Progenitor cell of endocrine pancreas (in vitro differentiated cells): ENCODE measurements at regions not wholly inside any gene's neighbourhood (a gene's known extent, or its start where the extent isn't known, plus 50 kb on each side); places are given as distances from the start of the nearest gene placed in this dataset.

Experiments used
- DNase-seq: peaks from one replicate; pipeline ENCODE4 v3.0.0; 2021; ENCODE audit warnings: low spot score; ENCODE audit not compliant: unreplicated experiment
- H3K27ac Mint-ChIP-seq: 2 replicates; pipeline ENCODE4 v1.8.0; 2021; ENCODE audit warnings: mild to moderate bottlenecking, moderate library complexity, mixed read lengths
- H3K27me3 Mint-ChIP-seq: 2 replicates; pipeline ENCODE4 v1.8.0; 2021; ENCODE audit warnings: mixed read lengths
- H3K36me3 Mint-ChIP-seq: 2 replicates; pipeline ENCODE4 v1.8.0; 2022; ENCODE audit warnings: mixed read lengths; ENCODE audit not compliant: insufficient read depth
- H3K4me1 Mint-ChIP-seq: 2 replicates; pipeline ENCODE4 v1.8.0; 2021; ENCODE audit warnings: low read depth, mixed read lengths
- H3K4me3 Mint-ChIP-seq: 2 replicates; pipeline ENCODE4 v1.8.0; 2021; ENCODE audit warnings: low read depth, mild to moderate bottlenecking, moderate library complexity, mixed read lengths
- H3K9me3 Mint-ChIP-seq: 2 replicates; pipeline ENCODE4 v1.8.0; 2021; ENCODE audit warnings: low read depth, mixed read lengths
- TF ChIP-seq, protein P1 (sequence below): fragments of 200-600 bp; sonication (generic); IDR thresholded peaks from one replicate; pipeline ENCODE4 v1.5.0; 2021; ENCODE audit warnings: antibody characterized with exemption, mild to moderate bottlenecking; ENCODE audit not compliant: unreplicated experiment

DNA sequence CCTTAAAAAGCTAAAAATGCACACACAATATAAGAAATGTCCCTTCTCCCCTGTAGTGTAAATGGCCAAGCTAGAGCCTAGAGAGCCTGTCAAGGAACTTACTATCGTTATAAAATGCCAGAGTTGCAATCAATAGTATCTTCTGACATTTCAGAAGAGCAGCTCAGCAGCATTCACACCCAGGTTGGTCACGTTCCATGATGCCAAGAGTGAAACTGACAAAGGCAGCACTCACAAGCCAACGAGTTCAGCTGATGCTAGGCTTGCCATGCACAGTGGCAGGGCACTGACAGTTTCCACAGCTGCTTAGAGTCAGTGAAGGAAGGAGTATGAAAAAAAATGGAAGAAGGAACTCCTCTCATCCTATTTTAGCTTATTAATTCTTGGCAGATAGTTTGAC is 331.4 kb upstream of the CCDC54 start:
- TF ChIP-seq, protein P1, sequence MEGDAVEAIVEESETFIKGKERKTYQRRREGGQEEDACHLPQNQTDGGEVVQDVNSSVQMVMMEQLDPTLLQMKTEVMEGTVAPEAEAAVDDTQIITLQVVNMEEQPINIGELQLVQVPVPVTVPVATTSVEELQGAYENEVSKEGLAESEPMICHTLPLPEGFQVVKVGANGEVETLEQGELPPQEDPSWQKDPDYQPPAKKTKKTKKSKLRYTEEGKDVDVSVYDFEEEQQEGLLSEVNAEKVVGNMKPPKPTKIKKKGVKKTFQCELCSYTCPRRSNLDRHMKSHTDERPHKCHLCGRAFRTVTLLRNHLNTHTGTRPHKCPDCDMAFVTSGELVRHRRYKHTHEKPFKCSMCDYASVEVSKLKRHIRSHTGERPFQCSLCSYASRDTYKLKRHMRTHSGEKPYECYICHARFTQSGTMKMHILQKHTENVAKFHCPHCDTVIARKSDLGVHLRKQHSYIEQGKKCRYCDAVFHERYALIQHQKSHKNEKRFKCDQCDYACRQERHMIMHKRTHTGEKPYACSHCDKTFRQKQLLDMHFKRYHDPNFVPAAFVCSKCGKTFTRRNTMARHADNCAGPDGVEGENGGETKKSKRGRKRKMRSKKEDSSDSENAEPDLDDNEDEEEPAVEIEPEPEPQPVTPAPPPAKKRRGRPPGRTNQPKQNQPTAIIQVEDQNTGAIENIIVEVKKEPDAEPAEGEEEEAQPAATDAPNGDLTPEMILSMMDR: no peak
- no peak overlapping the region for H3K4me3 Mint-ChIP-seq
- H3K9me3 Mint-ChIP-seq: peaks cover 8% of the 10 kb centered on the region
- H3K4me1 Mint-ChIP-seq: no peaks in the 10 kb centered on the region
- DNase-seq: no peak
- no peak overlapping the region for H3K27ac Mint-ChIP-seq
- H3K36me3 Mint-ChIP-seq: no peaks in the 10 kb centered on the region
- no peaks in the 10 kb centered on the region for H3K27me3 Mint-ChIP-seq

DNA sequence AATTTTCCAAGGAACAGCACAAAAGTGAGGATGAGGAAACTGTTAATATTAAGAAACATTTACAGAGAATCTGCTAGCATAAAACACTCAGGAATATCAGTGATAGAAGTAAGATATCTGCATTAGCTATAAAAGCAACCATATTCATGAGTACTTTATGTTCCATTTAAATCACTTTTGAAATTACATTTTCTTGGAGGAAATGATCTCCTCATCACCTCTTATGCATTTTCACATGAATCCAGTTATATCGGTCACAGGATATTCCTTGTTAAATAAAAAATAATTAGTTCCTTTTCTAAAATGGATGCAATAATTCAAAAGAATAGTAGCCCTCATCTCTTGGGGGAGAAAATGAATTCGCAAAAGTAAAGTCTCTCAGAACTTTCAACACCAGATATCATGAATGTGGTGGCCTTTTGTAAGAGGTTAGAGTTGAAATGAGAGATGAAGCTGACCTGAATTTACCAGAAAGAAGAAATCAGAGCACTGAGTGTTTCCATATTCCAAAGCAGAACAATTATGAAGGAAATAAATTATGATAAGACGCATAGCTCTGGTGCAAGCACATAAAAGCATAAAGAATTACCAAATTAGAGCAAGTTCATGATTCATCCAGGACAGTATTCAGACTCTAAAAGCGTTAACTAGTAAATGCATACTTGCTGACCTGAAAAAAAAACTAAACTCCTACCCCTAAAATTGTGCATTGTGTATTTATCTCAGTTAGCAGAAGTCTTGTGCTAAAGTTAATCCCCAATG is 321.9 kb upstream of the CCDC54 start:
- Mint-ChIP-seq H3K4me3 (no peak overlapping the region), H3K9me3 (peaks cover 3% of the 10 kb centered on the region), H3K4me1 (no peaks in the 10 kb centered on the region), H3K27me3 (no peaks in the 10 kb centered on the region), H3K27ac (no peak overlapping the region), H3K36me3 (no peaks in the 10 kb centered on the region)
- TF ChIP-seq, protein P1: no peak
- no peak for DNase-seq

DNA sequence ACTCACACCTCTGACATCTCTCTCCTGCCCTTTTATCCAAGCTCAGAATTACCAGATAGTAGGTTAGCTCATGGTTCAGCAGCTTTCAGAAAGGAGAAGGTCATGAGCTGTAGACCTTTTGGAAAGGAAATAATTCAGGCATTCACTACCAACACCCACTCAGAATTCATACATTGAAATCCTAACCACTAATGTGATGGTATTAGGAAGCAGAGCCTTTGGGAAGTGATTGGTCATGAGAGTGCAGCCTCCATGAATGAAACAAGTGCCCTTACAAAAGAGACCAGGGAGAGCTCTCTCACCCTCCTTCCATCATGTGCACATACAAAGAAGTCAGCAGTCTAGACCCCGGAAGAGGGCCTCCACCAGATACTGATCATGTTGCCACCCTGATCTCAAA is 315.8 kb upstream of the CCDC54 start:
- peaks cover 3% of the 10 kb centered on the region for H3K9me3 Mint-ChIP-seq
- no peaks in the 10 kb centered on the region for H3K27me3 Mint-ChIP-seq
- H3K36me3 Mint-ChIP-seq: no peaks in the 10 kb centered on the region
- no peak overlapping the region for H3K27ac Mint-ChIP-seq
- DNase-seq: no peak
- peaks cover 6% of the 10 kb centered on the region for H3K4me1 Mint-ChIP-seq
- H3K4me3 Mint-ChIP-seq: no peak overlapping the region
- TF ChIP-seq, protein P1: no peak

DNA sequence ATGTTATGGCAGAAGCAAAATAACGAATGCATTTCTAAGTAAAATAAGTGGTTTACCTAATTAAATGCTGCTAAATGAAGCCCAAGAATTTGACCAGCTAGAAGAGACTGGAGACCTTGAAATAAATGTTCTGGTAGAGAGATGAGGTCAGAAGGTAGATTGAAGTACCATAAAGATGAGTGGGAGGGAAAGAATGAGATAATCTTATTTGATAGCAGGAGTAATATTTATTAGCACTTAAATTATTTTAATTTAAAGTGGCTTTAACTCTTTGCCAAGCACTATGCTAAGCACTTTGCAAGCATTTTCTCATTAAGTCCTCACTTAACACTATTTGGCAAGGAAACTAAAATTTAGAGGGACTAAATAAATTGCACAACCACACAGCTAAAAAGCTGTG is 314.9 kb upstream of the CCDC54 start:
- TF ChIP-seq, protein P1: no peak
- Mint-ChIP-seq H3K27me3 (no peaks in the 10 kb centered on the region), H3K4me1 (peaks cover 6% of the 10 kb centered on the region), H3K9me3 (peaks cover 3% of the 10 kb centered on the region), H3K36me3 (no peaks in the 10 kb centered on the region), H3K27ac (no peak overlapping the region), H3K4me3 (no peak overlapping the region)
- DNase-seq: no peak

DNA sequence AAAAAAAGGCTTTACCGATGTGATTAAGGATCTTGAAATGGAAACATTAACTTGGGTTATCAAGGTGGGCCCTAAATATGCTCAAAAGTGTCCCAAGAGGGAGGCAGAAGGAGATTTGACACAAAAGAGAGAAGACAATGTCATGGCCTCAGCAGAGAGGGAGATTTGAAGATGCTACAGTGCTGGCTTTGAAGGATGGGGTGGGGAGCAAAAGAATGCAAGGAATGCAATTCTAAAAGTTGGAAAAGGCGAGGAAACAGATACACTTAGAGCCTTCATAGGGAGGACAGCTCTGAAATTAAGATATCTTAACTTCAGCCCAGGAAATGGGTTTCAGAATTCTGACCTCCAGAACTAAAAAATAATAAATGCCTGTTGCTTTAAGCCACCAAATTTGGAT is 314.5 kb upstream of the CCDC54 start:
- H3K27me3 Mint-ChIP-seq: no peaks in the 10 kb centered on the region
- H3K4me3 Mint-ChIP-seq: no peak overlapping the region
- peaks cover 6% of the 10 kb centered on the region for H3K4me1 Mint-ChIP-seq
- TF ChIP-seq, protein P1: no peak
- no peak overlapping the region for H3K27ac Mint-ChIP-seq
- no peak for DNase-seq
- no peaks in the 10 kb centered on the region for H3K9me3 Mint-ChIP-seq
- H3K36me3 Mint-ChIP-seq: no peaks in the 10 kb centered on the region
